ENCODE measurements at regions not wholly inside any gene's neighbourhood (a gene's known extent, or its start where the extent isn't known, plus 50 kb on each side); places are given as distances from the start of the nearest gene placed in this dataset.
A peak's percentile ranks its signal among the peaks of the same experiment; 100 is the strongest.

- Histone ChIP-seq H3K4me3 (no peak overlapping the region), H3K4me1 (ENCODE audit: control insufficient read depth in 5 of 5, insufficient read depth in 5 of 5, low read length in 5 of 5) (peaks cover 0 to 20% (median 4%) of the 10 kb centered on the region in 5 donors), H3K27me3 (ENCODE audit: control insufficient read depth in 3 of 3, insufficient read depth in 3 of 3, low read length in 2 of 3) (no peaks in the 10 kb centered on the region), H3K36me3 (ENCODE audit: control insufficient read depth in 4 of 4, insufficient read depth in 4 of 4, low read length in 4 of 4) (no peaks in the 10 kb centered on the region), H3K9ac (ENCODE audit: insufficient read depth in 1 of 2, low read length in 2 of 2) (no peak overlapping the region), H3K9me3 (ENCODE audit: control insufficient read depth in 4 of 4, insufficient read depth in 3 of 4, low read length in 3 of 4) (no peaks in the 10 kb centered on the region), H3K27ac (ENCODE audit: low read depth in 1 of 2, low read length in 1 of 2) (peak overlapping the region in 1 of 2 donors; percentile 2)
- 78 to 81% methylated on average over 7 of the region's 7 CpGs for WGBS, 2 donors
- no peak for DNase-seq
- ATAC-seq (ENCODE audit: insufficient read depth, low FRiP score) = peak; percentile 51
- TF ChIP-seq CTCF (IDR thresholded peaks at IDR 0.05; ENCODE audit: control extremely low read depth, extremely low read depth) = no peak
Measured at GRCh38 chr2:37871456-37872191, 53.5 kb upstream of the RMDN2 start.

GRCh38 chr2:37872192-37872750 lies 52.8 kb upstream of the RMDN2 start:
- no peaks in the 10 kb centered on the region for H3K36me3 ChIP-seq (ENCODE audit: control insufficient read depth in 4 of 4, insufficient read depth in 4 of 4, low read length in 4 of 4)
- WGBS, 2 donors = 89 to 92% methylated on average over 5 of the region's 5 CpGs
- peaks cover 0 to 18% (median 3%) of the 10 kb centered on the region in 5 donors for H3K4me1 ChIP-seq (ENCODE audit: control insufficient read depth in 5 of 5, insufficient read depth in 5 of 5, low read length in 5 of 5)
- ATAC-seq (ENCODE audit: insufficient read depth, low FRiP score) (no peak), DNase-seq (no peak)
- no peaks in the 10 kb centered on the region for H3K27me3 ChIP-seq (ENCODE audit: control insufficient read depth in 3 of 3, insufficient read depth in 3 of 3, low read length in 2 of 3)
- H3K27ac ChIP-seq (ENCODE audit: low read depth in 1 of 2, low read length in 1 of 2) = peak overlapping the region; percentile 2 to 5
- no peak overlapping the region for H3K9ac ChIP-seq (ENCODE audit: insufficient read depth in 1 of 2, low read length in 2 of 2)
- no peak overlapping the region for H3K4me3 ChIP-seq
- no peak for TF ChIP-seq CTCF (IDR thresholded peaks at IDR 0.05; ENCODE audit: control extremely low read depth, extremely low read depth)
- H3K9me3 ChIP-seq (ENCODE audit: control insufficient read depth in 4 of 4, insufficient read depth in 3 of 4, low read length in 3 of 4) = no peaks in the 10 kb centered on the region

GRCh38 chr2:37873229-37873628 lies 51.9 kb upstream of the RMDN2 start:
- Histone ChIP-seq H3K27me3 (ENCODE audit: control insufficient read depth in 3 of 3, insufficient read depth in 3 of 3, low read length in 2 of 3) (peaks cover 0 to 2% (median 0%) of the 10 kb centered on the region in 3 donors), H3K4me3 (no peak overlapping the region), H3K9me3 (ENCODE audit: control insufficient read depth in 4 of 4, insufficient read depth in 3 of 4, low read length in 3 of 4) (no peaks in the 10 kb centered on the region), H3K36me3 (ENCODE audit: control insufficient read depth in 4 of 4, insufficient read depth in 4 of 4, low read length in 4 of 4) (no peaks in the 10 kb centered on the region), H3K9ac (ENCODE audit: insufficient read depth in 1 of 2, low read length in 2 of 2) (no peak overlapping the region), H3K27ac (ENCODE audit: low read depth in 1 of 2, low read length in 1 of 2) (peak overlapping the region in 1 of 2 donors; percentile 34), H3K4me1 (ENCODE audit: control insufficient read depth in 5 of 5, insufficient read depth in 5 of 5, low read length in 5 of 5) (peaks cover 0 to 14% (median 3%) of the 10 kb centered on the region in 5 donors)
- ATAC-seq (ENCODE audit: insufficient read depth, low FRiP score) = no peak
- WGBS, 2 donors = 77 to 85% methylated on average over 3 of the region's 3 CpGs
- DNase-seq = no peak
- TF ChIP-seq CTCF (IDR thresholded peaks at IDR 0.05; ENCODE audit: control extremely low read depth, extremely low read depth) = no peak
